Right ventricle myocardium inferior (tissue), 1 donor: ENCODE measurements at regions not wholly inside any gene's neighbourhood (a gene's known extent, or its start where the extent isn't known, plus 50 kb on each side); places are given as distances from the start of the nearest gene placed in this dataset.

ENCODE experiments used
- ATAC-seq: fragments of 200-7000 bp; cut with Tn5 transposase; one replicate; pipeline ENCODE4 v1.9.1; 2020; ENCODE audit warnings: mild to moderate bottlenecking, moderate library complexity
- DNase-seq: peaks from one replicate; pipeline ENCODE4 v3.0.0; 2021; ENCODE audit errors: missing footprints
- intact Hi-C: fragments of 100-400 bp; cut with DNase I; formaldehyde crosslinking; loops from one replicate; pipeline ENCODE4 v1.11.0; 2022
- donor health status: DM: no; HTN: yes; CAD: no; lungs with severe emphysema.

DNA sequence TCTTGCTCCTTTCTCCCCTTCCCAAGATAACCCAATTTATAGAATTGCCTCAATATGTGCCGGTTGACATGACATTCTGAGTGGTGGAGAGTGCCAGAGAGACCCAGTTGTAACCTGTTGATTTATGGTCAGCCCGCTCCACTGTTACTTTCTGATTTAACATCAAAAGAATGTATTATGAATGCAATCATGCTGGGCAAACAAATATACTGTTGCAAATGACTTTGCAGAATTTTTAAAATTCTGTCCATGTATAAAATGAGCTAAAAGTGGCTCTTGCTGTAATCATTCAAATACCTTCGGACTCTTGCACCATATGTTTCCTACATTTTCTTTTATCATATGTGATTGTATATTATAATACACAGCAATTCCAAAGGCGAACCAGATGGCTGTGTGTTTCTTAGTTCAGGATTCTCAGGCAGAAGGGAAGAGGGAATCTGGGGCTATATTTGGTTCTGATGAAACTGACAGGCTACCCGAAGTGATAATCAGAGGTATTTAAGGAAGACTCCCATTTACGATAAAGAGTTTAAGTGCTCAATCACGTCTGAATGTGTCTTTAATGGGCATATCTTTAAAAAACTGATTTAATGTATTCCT, 131.7 kb downstream of the CLCN4 start:
- intact Hi-C loops, result no loop called here
- ATAC-seq, result no peak
- DNase-seq, result no peak

DNA sequence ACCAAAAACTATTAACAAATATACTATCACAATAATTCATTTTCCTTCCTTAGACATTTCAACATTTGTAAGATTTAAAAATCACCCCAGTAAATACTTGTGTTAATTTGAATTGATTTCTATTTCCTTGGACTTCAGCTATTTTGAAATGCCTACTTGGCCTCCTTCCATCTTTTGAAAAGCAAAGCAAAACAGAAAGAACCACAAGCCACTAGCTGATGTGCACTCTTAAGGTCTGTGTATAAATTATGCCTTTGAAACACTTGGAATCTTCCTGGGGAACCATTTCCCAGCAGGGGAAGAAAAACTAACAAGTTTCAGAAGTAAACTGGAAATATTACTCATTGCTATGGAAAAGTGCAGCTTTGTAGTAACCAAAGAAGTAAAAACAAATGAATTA, 139.8 kb downstream of the CLCN4 start:
- ATAC-seq (no peak), DNase-seq (no peak)
- intact Hi-C loops, result no loop called here

- ATAC-seq (no peak), DNase-seq (no peak)
Measured at GRCh38 chrX:10310511-10310910, 153.7 kb downstream of the CLCN4 start.

DNA sequence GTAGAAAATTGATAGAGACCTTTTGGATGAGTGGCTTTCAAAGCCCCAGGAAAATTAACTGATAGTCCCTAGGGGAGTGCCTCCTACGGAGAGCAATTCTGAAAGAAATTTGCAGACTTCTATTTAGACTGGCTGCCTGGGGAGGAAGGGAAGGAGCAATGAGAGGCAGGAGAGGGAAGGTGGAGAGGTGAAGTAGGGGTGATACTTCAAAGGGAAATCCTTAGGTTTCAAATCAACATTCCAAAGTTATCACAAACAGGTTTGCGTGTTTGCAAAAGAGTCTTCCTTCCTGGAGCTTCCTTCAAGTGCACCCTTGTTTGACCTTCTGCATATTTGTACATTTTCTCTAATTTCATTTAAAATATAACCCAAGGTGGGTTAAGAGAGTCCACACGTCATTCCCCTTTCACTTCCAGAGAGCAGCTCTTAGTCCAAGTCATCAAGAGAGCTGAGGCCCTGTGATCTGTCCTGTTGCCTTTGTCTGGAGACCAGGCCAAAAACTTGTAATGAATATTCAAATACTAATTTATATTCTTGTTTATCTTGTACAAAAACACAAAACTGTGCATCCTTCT, 157.8 kb downstream of the CLCN4 start:
- intact Hi-C loops, result no loop called here
- ATAC-seq (no peak), DNase-seq (no peak)

More at GRCh38 chrX:10310511-10310910, 153.7 kb downstream of the CLCN4 start:
- intact Hi-C loops, result no loop called here

DNA sequence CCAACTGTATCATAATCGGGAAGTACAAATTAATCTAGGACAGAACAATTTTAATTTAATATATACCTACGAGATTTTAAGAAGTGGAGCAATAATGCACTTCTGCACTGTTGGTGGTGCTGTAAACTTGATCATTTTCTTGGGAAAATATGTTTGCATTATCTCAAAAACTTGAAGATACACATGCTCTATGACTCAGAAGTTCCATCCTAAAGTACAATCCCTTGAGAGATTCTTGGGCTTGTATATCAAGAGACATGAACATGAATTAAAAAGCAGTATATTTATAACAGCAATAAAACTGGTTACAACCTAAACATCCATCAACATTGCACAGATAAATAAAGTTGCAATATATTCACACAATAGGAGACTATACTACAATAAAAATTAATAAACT, 168.8 kb downstream of the CLCN4 start:
- DNase-seq (no peak), ATAC-seq (no peak)
- intact Hi-C loops, result loop anchor here (2.0 to 10.0 kb wide), 3 partner anchors 59 to 309 kb away; no protein-coding TSS in a partner anchor

- intact Hi-C loops, result loop anchor here (2.0 to 10.0 kb wide), 3 partner anchors 58 to 308 kb away; no protein-coding TSS in a partner anchor
- no peak for ATAC-seq
- no peak for DNase-seq
Measured at GRCh38 chrX:10326578-10326977, 169.8 kb downstream of the CLCN4 start.

DNA sequence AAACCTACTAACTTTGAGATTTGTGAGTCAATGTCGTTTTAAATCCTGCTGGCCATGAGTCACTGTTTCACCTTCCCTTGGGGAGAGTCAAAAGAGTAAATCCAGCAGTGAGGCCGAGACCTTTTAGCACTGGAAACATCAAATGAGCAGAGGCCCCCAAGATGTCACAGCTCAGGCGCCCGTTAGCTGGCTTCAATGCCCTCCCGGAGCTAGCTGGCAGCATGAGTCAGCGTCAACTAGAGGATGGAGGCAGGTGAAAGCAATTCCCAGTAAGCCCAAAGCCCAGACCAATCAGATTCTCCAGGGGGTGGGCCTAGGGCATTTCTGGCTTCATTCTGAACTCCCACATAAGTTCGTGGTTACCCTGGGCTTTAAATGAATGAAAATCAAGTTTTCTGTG, 170.9 kb downstream of the CLCN4 start:
- DNase-seq (no peak), ATAC-seq (no peak)
- intact Hi-C loops, result loop anchor here (2.0 to 10.0 kb wide), 3 partner anchors 57 to 307 kb away; no protein-coding TSS in a partner anchor

GRCh38 chrX:10329984-10330383, 173.2 kb downstream of the CLCN4 start:
- DNase-seq, result no peak

DNA sequence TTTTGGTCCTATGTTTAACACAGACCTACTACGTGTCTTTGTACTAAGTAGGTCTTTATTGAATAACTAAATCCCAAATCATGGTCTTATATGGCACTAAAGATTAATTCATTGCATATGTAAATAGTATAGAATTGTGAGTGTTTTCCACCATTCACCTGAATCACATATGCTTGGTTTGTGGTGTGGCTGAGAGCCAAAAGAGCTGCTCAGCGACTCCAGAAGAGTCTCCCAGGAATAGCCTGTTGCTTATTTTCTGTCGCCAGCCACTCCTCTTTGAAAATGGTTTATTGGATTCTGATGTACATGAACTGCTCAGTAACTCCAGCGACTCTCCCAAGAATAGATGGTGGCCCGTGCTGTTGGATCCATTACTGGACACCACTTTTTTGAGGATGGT, 184.5 kb downstream of the CLCN4 start:
- intact Hi-C loops, result no loop called here
- no peak for ATAC-seq
- DNase-seq, result no peak

More at GRCh38 chrX:10329984-10330383, 173.2 kb downstream of the CLCN4 start:
- ATAC-seq, result no peak
- intact Hi-C loops, result loop anchor here (10.0 kb wide), 2 partner anchors 55 to 305 kb away; no protein-coding TSS in a partner anchor

DNA sequence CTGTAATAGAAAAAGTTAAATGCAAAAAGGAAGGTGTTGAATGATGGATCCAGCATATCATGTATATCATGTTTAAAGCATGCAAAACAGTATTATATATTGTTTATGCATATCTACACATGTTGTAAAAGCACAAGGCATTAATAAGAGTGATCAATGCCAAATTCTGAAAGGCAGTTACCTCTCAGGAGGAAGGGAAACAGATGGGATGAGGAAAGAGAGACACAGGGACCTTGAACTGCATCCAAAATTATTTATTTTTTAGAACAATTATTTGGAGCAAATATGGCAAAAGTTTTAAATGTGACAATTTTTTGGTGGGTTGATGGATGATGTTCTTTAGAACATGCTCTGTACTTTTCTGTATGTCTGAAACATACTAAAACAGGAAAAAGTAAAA, 193.4 kb downstream of the CLCN4 start:
- DNase-seq (no peak), ATAC-seq (no peak)
- intact Hi-C loops, result no loop called here

DNA sequence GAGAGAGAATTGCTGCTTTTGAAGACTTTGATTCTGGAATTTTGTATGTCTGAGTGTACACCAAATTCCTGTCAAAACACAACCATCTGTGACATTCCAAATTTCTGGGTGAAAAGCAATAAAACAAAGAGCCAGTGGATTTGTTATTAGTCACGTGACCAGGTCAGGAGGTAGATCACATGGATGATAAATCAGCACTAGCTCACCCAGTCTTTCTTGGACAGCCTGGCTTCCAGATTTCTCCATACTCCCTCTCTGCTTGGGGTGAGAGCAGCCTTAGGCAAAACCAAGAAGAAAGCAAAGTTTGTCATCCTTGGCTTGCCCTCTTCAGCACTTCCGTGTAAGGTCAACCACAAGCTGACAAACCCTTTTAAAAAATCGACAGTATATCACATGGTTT, 194.2 kb downstream of the CLCN4 start:
- intact Hi-C loops, result no loop called here
- ATAC-seq (no peak), DNase-seq (no peak)

GRCh38 chrX:10352536-10352935, 195.8 kb downstream of the CLCN4 start:
- no peak for DNase-seq
- intact Hi-C loops, result no loop called here
- no peak for ATAC-seq

DNA sequence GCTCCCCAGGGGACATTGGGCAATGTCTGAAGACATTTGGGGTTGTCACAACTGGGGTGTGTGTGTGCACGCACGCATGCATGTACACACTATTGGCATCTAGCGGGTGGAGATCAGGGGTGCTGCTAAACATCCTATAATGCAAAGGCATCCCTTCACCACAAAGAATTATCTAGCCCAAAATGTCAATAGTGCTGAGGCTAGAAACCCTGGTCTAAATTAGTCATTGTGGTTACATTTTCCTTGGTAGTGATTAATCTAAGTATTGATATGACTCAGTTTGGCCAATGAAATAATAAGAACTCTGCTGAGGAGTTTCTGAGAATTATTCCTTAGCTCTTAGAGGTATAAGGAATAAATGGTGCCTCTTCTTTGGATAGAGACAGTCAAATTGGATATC, 200.2 kb downstream of the CLCN4 start:
- ATAC-seq, result no peak
- DNase-seq, result no peak
- intact Hi-C loops, result no loop called here

DNA sequence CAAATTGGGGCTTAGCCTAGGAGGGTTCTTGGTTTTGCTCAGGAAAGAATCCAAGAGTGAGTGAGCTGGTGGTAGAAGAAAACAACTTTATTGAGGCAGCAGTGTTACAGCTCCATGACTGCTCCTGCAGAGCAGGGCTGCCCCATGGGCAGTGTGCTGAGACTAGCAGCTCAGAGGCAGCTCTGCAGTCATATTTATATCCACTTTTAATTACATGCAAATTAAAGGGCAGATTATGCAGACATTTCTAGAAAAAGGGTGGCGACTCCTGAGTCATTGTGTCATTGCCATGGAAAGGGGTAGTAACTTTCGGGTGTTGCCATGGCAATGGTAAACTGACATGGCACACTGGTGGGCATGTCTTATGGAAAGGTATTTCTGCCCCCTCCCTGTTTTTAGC, 202.2 kb downstream of the CLCN4 start:
- DNase-seq, result no peak
- intact Hi-C loops, result no loop called here
- ATAC-seq, result no peak

DNA sequence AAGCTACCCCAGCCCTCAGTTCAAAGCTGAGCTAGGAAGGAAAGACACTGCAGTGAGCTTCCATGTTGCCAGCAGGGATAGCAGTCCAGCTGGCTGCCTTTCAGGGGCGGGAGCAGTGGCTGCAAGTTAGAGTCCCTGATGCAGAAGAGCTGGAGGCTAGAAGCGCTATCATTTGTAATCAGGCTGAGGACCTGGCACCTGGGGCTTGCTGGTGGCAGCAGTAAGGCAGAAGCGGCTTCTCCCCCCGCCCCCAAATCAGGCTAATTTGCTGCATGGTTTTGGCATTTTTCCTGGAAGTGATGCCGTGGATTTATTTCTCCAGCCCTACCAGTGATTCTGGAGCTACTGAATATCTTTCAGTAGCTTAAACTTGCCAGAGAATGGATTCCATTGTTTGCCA, 203.3 kb downstream of the CLCN4 start:
- peak; percentile 54 for DNase-seq
- ATAC-seq, result no peak
- intact Hi-C loops, result no loop called here

- no peak for ATAC-seq
- DNase-seq, result no peak
- intact Hi-C loops, result no loop called here
Measured at GRCh38 chrX:10365532-10366265, 208.9 kb downstream of the CLCN4 start.

GRCh38 chrX:10367406-10367805, 210.6 kb downstream of the CLCN4 start:
- DNase-seq (no peak), ATAC-seq (no peak)
- intact Hi-C loops, result no loop called here

GRCh38 chrX:10370976-10371375, 214.2 kb downstream of the CLCN4 start:
- intact Hi-C loops, result no loop called here
- no peak for DNase-seq
- ATAC-seq, result no peak

DNA sequence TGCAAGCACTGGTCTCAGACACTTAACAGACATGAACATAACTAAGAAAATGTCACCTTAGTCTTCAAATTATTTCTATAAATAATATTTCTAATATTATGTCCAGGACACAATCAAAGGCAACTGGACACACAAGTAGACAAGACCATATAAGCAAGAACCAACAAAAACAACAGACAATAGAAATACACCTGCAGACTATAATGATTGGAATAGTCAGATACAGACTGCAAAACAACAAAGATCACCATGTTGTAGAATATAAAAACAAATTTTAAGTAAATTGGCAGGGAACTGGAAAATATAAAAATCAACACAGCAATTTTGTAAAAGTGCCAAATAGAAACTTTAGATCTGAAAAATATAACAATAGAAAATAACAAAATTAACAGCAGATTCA, 220.7 kb downstream of the CLCN4 start:
- ATAC-seq, result no peak
- DNase-seq, result no peak
- intact Hi-C loops, result no loop called here

DNA sequence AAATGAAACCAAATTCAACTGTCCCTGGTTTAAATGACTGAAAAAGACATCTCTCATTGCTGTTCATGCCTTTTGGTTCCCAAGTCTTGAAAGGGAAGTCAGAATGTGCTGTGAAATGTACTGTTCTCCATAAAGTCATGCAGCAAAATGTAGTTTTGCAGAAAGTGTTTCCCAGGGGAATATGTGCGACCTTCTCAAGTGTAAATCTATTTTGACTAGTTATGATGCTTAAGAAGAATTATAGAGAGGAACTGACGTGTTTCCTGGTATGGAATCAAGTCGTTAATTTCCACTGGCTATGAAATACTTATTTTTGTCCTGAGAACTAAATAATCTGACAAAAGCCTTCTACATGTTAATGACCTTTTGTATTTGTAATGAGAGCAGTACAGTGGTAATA, 223.1 kb downstream of the CLCN4 start:
- ATAC-seq, result no peak
- DNase-seq, result no peak
- intact Hi-C loops, result loop anchor here (10.0 kb wide), 1 partner anchor 55 kb away; no protein-coding TSS in a partner anchor
